ENCODE measurements at regions not wholly inside any gene's neighbourhood (a gene's known extent, or its start where the extent isn't known, plus 50 kb on each side); places are given as distances from the start of the nearest gene placed in this dataset.
A peak's percentile ranks its signal among the peaks of the same experiment; 100 is the strongest.

DNA sequence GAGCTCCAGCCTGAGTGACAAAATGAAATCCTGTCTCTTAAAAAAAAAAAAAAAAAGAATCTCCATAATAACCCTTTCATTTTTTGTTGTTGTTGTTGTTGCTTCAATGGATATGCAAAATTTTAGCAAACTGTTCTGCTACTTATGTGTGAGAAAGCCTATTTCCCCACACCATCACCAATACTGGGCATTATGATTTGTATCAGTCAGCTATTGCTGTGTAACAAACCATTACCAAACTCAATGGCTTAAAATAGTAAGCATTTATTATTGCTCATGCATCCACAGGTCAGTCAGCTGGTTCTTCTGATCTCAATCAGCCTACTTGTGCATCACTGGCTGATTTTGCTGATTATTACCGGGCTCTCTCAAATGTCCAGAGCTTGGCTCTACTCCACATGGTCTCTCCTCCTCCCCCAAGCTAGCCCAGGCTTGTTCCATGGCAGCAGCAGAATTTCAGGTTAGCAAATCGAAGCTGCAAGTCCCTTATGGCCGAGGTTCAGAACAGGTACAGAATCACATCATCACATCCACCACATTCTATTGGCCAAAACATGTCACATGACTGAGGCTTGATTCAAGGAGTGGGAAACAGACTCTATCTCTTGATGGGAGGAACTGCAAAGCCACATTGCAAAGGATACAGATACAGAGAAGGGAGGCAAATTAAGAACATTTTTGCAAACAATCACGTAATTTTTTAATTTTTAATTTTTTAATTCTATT, 135.1 kb downstream of the MN1 start:
- H3K4me1 ChIP-seq: peaks cover 13 to 43% (median 30%) of the 10 kb centered on the region in 4 donors
- DNase-seq: no peak
- 82 to 96% (median 90%) methylated on average over 4 of the region's 4 CpGs for WGBS, 5 donors
- H3K9me3 ChIP-seq: peaks cover 0 to 6% (median 2%) of the 10 kb centered on the region in 4 donors
- TF ChIP-seq, protein P1, sequence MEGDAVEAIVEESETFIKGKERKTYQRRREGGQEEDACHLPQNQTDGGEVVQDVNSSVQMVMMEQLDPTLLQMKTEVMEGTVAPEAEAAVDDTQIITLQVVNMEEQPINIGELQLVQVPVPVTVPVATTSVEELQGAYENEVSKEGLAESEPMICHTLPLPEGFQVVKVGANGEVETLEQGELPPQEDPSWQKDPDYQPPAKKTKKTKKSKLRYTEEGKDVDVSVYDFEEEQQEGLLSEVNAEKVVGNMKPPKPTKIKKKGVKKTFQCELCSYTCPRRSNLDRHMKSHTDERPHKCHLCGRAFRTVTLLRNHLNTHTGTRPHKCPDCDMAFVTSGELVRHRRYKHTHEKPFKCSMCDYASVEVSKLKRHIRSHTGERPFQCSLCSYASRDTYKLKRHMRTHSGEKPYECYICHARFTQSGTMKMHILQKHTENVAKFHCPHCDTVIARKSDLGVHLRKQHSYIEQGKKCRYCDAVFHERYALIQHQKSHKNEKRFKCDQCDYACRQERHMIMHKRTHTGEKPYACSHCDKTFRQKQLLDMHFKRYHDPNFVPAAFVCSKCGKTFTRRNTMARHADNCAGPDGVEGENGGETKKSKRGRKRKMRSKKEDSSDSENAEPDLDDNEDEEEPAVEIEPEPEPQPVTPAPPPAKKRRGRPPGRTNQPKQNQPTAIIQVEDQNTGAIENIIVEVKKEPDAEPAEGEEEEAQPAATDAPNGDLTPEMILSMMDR (IDR thresholded peaks at IDR 0.05): no peak
- no peak for TF ChIP-seq POLR2AphosphoS5 (IDR thresholded peaks at IDR 0.05)
- TF ChIP-seq POLR2A (IDR thresholded peaks at IDR 0.05): no peak
- no peak for TF ChIP-seq EP300 (IDR thresholded peaks at IDR 0.05)
- H3K27me3 ChIP-seq: no peaks in the 10 kb centered on the region
- H3K4me3 ChIP-seq: no peak overlapping the region
- H3K36me3 ChIP-seq: no peaks in the 10 kb centered on the region
- H3K27ac ChIP-seq: no peak overlapping the region
- intact Hi-C loops (cut with DNase I; ENCODE audit: low total_unique reads): no loop called here

DNA sequence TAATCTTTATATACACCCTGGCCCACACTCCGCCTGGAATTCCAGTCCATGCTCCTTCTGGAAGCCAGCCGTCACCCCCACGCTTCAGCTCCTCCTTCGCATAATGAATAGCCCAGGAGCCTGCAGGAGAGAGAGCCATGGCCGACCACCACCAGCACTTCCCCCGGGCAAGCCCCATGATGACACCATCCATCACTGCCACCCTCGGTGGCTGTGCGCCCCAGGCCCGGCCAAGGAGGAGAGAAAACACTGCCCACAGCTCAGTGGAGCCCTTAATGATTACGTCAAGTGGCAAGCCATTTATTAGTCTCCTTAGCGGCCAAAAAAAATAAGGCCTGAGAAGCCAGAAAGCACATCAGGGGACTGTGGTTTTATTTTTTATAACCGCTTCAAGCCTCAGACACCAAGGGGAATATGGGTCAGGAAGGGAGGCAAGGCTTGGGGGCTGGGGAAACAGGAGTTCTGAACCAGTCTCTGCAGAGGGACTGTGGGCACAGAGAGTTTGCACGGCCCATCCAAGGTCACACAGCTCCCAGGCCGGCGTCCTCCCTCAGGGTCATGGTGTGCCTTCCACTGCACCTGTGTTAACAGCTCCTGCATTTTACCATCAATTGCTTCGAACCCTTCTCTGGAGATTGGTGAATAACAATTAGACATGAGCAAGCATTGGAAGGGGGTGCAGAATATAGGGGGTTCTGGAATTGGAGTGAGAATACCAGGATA, 134.3 kb downstream of the MN1 start:
- Histone ChIP-seq H3K27ac (peak overlapping the region in 1 of 5 donors; percentile 46), H3K4me1 (peaks cover 13 to 42% (median 29%) of the 10 kb centered on the region in 4 donors), H3K27me3 (no peaks in the 10 kb centered on the region), H3K36me3 (no peaks in the 10 kb centered on the region), H3K4me3 (no peak overlapping the region), H3K9me3 (peaks cover 0 to 6% (median 2%) of the 10 kb centered on the region in 4 donors)
- TF ChIP-seq, protein P1 (IDR thresholded peaks at IDR 0.05): no peak
- no peak for TF ChIP-seq POLR2A (IDR thresholded peaks at IDR 0.05)
- TF ChIP-seq EP300 (IDR thresholded peaks at IDR 0.05): no peak
- peak in 1 of 3 donors; percentile 24 for TF ChIP-seq POLR2AphosphoS5 (IDR thresholded peaks at IDR 0.05)
- peak in 1 of 2 donors; percentile 71 for DNase-seq
- intact Hi-C loops (cut with DNase I; ENCODE audit: low total_unique reads): no loop called here
- 63 to 71% (median 68%) methylated on average over 16 of the region's 16 CpGs for WGBS, 5 donors

DNA sequence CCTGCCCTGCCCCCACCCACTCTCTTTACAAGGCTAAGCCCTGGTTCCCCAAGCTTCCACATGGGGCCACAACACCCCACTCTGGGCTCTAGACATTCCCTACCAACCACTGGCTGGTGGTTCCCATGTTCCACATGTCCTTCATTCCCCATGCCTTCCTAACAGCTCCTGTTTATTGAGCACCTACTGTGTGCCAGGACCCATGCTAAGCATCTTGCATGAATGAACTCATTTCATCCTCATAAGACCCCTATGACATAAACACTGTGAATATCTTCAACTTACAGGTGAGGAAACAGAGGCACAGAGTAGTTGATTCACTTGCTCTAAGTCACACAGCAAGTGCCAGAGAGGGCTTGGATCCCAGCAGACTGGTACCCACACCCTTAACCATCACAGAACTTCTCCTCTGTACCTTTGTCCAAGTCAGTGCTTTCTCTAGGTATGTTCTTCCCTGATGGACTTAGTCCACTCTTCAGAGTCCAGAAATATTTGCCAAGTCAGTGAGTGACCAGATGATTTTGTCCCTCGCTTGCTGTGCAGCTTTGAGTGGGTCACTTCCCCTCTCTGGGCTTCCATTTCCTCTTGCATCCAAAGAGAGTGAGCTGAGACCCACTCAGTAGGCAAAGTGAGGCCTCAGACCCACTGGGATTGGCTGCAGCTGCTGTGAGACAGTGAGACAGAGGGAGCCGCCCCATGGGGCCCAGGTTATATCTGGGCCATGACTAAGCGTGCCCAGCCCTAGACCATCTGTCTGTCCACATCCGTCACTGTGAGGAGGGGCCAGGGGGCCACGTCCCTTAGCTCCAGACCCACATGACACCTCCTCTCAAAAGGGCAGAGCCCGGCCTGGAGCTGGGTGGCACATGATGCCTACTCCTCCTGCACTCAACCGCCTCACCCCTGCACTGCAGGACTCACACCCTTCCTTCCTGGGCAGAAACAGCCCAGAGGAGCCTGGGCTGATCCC, 132.4 kb downstream of the MN1 start:
- Histone ChIP-seq H3K36me3 (no peaks in the 10 kb centered on the region), H3K9me3 (peaks cover 0 to 6% (median 2%) of the 10 kb centered on the region in 4 donors), H3K27ac (no peak overlapping the region), H3K4me1 (peaks cover 11 to 32% (median 26%) of the 10 kb centered on the region in 4 donors), H3K27me3 (no peaks in the 10 kb centered on the region), H3K4me3 (no peak overlapping the region)
- TF ChIP-seq POLR2AphosphoS5 (IDR thresholded peaks at IDR 0.05) (no peak), EP300 (IDR thresholded peaks at IDR 0.05) (no peak), POLR2A (IDR thresholded peaks at IDR 0.05) (no peak)
- TF ChIP-seq, protein P1 (IDR thresholded peaks at IDR 0.05): no peak
- intact Hi-C loops (cut with DNase I; ENCODE audit: low total_unique reads): no loop called here
- peak in 1 of 2 donors; percentile 93 for DNase-seq
- 60 to 86% (median 62%) methylated on average over 1 to 7 of the region's 7 CpGs for WGBS, 5 donors

All from stomach (tissue), 8 donors.